ENCODE measurements at regions not wholly inside any gene's neighbourhood (a gene's known extent, or its start where the extent isn't known, plus 50 kb on each side); places are given as distances from the start of the nearest gene placed in this dataset.

DNA sequence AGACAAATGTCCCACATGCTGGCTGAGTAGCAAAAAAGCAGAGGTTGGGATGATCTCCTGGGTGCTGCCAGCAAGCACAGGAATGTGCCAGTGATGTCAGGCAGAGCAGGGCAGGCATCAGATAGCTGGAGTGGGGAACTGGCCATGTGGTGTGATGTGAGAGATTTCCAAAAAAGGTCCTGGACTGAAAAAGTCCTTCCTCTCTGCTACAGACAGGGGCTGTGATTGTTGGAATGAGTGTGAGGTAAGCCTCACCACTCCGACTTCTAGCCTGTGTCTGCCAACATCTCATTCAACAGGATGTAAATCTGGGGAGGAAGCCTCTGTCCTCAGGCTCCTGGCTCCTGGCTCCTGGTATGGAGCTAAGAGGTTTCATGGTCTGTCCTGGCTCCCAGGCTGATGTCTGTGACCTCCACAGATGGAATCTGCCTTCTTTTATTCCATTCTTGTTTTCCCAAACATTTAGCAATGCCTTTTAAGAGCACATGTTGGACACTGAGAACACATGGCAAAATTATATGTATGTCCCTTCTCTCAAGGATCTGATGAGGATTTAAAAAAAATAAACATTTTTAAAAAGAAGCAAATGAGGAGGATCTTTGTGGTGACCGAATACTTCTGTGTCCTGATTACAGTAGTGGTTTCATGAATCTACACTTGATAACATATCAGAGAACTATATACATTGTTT lies 50.1 kb upstream of the STK38L start:
- TF ChIP-seq, protein P1, sequence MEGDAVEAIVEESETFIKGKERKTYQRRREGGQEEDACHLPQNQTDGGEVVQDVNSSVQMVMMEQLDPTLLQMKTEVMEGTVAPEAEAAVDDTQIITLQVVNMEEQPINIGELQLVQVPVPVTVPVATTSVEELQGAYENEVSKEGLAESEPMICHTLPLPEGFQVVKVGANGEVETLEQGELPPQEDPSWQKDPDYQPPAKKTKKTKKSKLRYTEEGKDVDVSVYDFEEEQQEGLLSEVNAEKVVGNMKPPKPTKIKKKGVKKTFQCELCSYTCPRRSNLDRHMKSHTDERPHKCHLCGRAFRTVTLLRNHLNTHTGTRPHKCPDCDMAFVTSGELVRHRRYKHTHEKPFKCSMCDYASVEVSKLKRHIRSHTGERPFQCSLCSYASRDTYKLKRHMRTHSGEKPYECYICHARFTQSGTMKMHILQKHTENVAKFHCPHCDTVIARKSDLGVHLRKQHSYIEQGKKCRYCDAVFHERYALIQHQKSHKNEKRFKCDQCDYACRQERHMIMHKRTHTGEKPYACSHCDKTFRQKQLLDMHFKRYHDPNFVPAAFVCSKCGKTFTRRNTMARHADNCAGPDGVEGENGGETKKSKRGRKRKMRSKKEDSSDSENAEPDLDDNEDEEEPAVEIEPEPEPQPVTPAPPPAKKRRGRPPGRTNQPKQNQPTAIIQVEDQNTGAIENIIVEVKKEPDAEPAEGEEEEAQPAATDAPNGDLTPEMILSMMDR (conservative IDR thresholded peaks at IDR 0.05 in 1 of 2, IDR thresholded peaks at IDR 0.05 in 1 of 2; ENCODE audit: extremely low read depth in 1 of 2, insufficient read depth in 1 of 2, low read depth in 1 of 2, low read length in 2 of 2): no peak
- no peak for TF ChIP-seq EZH2 (IDR thresholded peaks at IDR 0.05; ENCODE audit: borderline replicate concordance, low read length)

Measured in mammary epithelial cell (primary cell).